ENCODE measurements at regions not wholly inside any gene's neighbourhood (a gene's known extent, or its start where the extent isn't known, plus 50 kb on each side); places are given as distances from the start of the nearest gene placed in this dataset.

- no CpG with 5 or more reads among the region's 15 CpGs for WGBS (ENCODE audit: insufficient coverage, low lambda C conversion rate)
- Histone ChIP-seq H3K4me3 (ENCODE audit: low read length) (no peak overlapping the region), H3K27ac (ENCODE audit: low read length) (no peak overlapping the region), H3K27me3 (ENCODE audit: control insufficient read depth, insufficient read depth, low read length) (no peaks in the 10 kb centered on the region), H3K4me1 (ENCODE audit: control insufficient read depth, insufficient read depth, low read length) (peaks cover 10% of the 10 kb centered on the region), H3K36me3 (ENCODE audit: control insufficient read depth, insufficient read depth, low read length) (no peaks in the 10 kb centered on the region), H3K9me3 (ENCODE audit: control insufficient read depth, low read depth, low read length) (no peaks in the 10 kb centered on the region)
- no peak for DNase-seq
Measured at GRCh38 chr13:26989261-26989956, 182.2 kb downstream of the USP12 start.

DNA sequence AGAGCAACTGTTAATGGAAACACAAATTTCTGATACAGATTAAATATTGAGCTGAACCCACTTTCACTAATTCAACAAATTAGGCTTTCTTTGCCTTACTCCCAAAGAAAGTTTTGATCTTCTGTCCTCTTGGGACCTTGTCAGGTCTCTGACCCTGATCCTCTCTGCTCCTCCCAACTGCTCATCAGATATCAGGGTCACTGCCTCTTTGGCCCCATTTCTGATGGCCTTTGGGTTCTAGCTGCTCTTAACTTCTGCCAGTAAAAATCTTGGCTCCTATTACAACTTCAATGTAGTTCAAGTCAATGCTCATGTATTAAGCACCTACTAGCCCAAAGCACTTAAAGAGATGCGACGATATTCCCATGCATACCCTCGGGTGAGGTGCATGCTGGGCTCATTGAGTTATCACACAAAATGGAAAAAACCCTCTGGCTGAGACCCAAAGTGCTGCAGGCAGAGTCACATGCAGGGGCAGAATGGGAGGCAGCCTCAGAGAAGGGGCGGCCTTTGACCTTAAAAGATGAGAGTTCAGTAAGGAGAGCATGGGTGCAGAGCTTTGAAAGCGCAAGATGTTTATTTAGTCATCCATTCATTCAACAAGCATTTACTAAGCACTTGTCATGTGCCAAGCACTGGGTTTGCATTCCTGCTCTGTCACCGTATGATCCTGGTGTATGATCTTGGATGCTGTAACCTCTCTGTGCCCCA, 183.4 kb downstream of the USP12 start:
- H3K4me3 ChIP-seq (ENCODE audit: low read length), result no peak overlapping the region
- WGBS (ENCODE audit: insufficient coverage, low lambda C conversion rate), result no CpG with 5 or more reads among the region's 6 CpGs
- no peak overlapping the region for H3K27ac ChIP-seq (ENCODE audit: low read length)
- H3K4me1 ChIP-seq (ENCODE audit: control insufficient read depth, insufficient read depth, low read length), result peaks cover 22% of the 10 kb centered on the region
- H3K36me3 ChIP-seq (ENCODE audit: control insufficient read depth, insufficient read depth, low read length), result no peaks in the 10 kb centered on the region
- peak in 1 of 2 donors; percentile 39 for DNase-seq
- H3K27me3 ChIP-seq (ENCODE audit: control insufficient read depth, insufficient read depth, low read length), result no peaks in the 10 kb centered on the region
- H3K9me3 ChIP-seq (ENCODE audit: control insufficient read depth, low read depth, low read length), result no peaks in the 10 kb centered on the region

DNA sequence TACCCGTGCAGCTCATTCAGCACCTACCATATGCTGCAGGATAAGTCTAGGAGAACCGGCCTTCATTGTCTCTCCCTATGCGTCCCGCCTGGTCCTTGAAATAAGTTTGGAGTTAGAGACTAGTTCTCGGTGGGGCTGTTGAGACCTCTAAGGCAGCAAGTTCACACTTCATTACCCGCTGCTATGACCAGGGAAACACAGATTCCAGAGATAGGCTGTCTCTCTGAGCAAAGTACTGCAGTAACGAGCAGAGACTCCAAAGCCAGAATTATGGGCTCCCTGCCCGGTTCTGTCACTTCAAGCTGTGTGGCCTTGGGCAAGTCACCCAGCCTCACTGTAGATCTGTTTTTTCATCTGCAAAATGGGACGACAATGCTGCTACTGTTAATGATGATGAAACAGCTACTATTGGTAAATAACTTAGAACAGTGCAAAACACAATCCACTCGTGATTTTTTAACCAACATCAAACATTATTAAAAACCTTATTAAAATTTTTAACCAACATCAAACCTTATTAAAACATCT, 184.1 kb downstream of the USP12 start:
- 100% methylated on average over 3 of the region's 10 CpGs for WGBS (ENCODE audit: insufficient coverage, low lambda C conversion rate)

GRCh38 chr13:26985285-26985878, 186.2 kb downstream of the USP12 start:
- Histone ChIP-seq H3K4me3 (ENCODE audit: low read length) (no peak overlapping the region), H3K36me3 (ENCODE audit: control insufficient read depth, insufficient read depth, low read length) (no peaks in the 10 kb centered on the region), H3K4me1 (ENCODE audit: control insufficient read depth, insufficient read depth, low read length) (peaks cover 35% of the 10 kb centered on the region), H3K27me3 (ENCODE audit: control insufficient read depth, insufficient read depth, low read length) (no peaks in the 10 kb centered on the region), H3K27ac (ENCODE audit: low read length) (peak overlapping the region; percentile 85), H3K9me3 (ENCODE audit: control insufficient read depth, low read depth, low read length) (peaks cover 3% of the 10 kb centered on the region)
- DNase-seq, result peak; percentile 62 to 69
- WGBS (ENCODE audit: insufficient coverage, low lambda C conversion rate), result 36% methylated on average over 1 of the region's 6 CpGs

More for the DNA sequence above, 184.1 kb downstream of the USP12 start:
- Histone ChIP-seq H3K27me3 (ENCODE audit: control insufficient read depth, insufficient read depth, low read length) (no peaks in the 10 kb centered on the region), H3K9me3 (ENCODE audit: control insufficient read depth, low read depth, low read length) (no peaks in the 10 kb centered on the region), H3K27ac (ENCODE audit: low read length) (no peak overlapping the region), H3K36me3 (ENCODE audit: control insufficient read depth, insufficient read depth, low read length) (no peaks in the 10 kb centered on the region), H3K4me1 (ENCODE audit: control insufficient read depth, insufficient read depth, low read length) (peaks cover 24% of the 10 kb centered on the region), H3K4me3 (ENCODE audit: low read length) (no peak overlapping the region)
- DNase-seq, result no peak

DNA sequence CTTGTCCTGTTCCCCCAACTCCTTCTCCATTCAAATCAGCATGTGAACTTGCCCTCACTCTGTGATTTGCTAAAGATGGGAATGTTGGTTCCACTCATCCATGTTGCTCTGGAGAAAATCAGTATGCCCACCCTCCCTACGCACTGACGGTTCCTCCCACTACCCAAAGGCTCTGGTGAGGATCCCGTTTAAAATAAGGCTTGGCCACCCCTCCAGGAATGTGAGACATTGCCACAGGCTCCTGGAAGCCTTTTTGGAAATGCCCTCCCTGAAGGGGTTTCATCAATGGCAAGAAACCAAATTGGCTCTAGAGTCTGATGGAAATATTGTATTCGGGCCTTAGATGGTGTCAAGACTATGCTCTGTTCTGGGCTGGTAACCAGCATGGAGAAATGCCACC, 187.3 kb downstream of the USP12 start:
- Histone ChIP-seq H3K4me1 (ENCODE audit: control insufficient read depth, insufficient read depth, low read length) (peaks cover 44% of the 10 kb centered on the region), H3K27ac (ENCODE audit: low read length) (peak overlapping the region; percentile 85), H3K9me3 (ENCODE audit: control insufficient read depth, low read depth, low read length) (peaks cover 3% of the 10 kb centered on the region), H3K36me3 (ENCODE audit: control insufficient read depth, insufficient read depth, low read length) (no peaks in the 10 kb centered on the region), H3K4me3 (ENCODE audit: low read length) (no peak overlapping the region), H3K27me3 (ENCODE audit: control insufficient read depth, insufficient read depth, low read length) (no peaks in the 10 kb centered on the region)
- WGBS (ENCODE audit: insufficient coverage, low lambda C conversion rate), result 83% methylated on average over 1 of the region's 4 CpGs
- DNase-seq, result no peak

GRCh38 chr13:26983543-26984320, 187.9 kb downstream of the USP12 start:
- Histone ChIP-seq H3K27ac (ENCODE audit: low read length) (peak overlapping the region; percentile 85), H3K27me3 (ENCODE audit: control insufficient read depth, insufficient read depth, low read length) (no peaks in the 10 kb centered on the region), H3K36me3 (ENCODE audit: control insufficient read depth, insufficient read depth, low read length) (no peaks in the 10 kb centered on the region), H3K9me3 (ENCODE audit: control insufficient read depth, low read depth, low read length) (peaks cover 3% of the 10 kb centered on the region), H3K4me1 (ENCODE audit: control insufficient read depth, insufficient read depth, low read length) (peaks cover 49% of the 10 kb centered on the region), H3K4me3 (ENCODE audit: low read length) (no peak overlapping the region)
- no peak for DNase-seq
- whole genome bisulfite sequencing (ENCODE audit: insufficient coverage, low lambda C conversion rate), result 94% methylated on average over 3 of the region's 12 CpGs

- Histone ChIP-seq H3K36me3 (ENCODE audit: control insufficient read depth, insufficient read depth, low read length) (no peaks in the 10 kb centered on the region), H3K27ac (ENCODE audit: low read length) (no peak overlapping the region), H3K27me3 (ENCODE audit: control insufficient read depth, insufficient read depth, low read length) (no peaks in the 10 kb centered on the region), H3K4me3 (ENCODE audit: low read length) (no peak overlapping the region), H3K4me1 (ENCODE audit: control insufficient read depth, insufficient read depth, low read length) (peaks cover 68% of the 10 kb centered on the region), H3K9me3 (ENCODE audit: control insufficient read depth, low read depth, low read length) (peaks cover 3% of the 10 kb centered on the region)
- 100% methylated on average over 1 of the region's 18 CpGs for WGBS (ENCODE audit: insufficient coverage, low lambda C conversion rate)
- DNase-seq, result peak in 1 of 2 donors; percentile 35
Measured at GRCh38 chr13:26980099-26981031, 191.2 kb downstream of the USP12 start.

DNA sequence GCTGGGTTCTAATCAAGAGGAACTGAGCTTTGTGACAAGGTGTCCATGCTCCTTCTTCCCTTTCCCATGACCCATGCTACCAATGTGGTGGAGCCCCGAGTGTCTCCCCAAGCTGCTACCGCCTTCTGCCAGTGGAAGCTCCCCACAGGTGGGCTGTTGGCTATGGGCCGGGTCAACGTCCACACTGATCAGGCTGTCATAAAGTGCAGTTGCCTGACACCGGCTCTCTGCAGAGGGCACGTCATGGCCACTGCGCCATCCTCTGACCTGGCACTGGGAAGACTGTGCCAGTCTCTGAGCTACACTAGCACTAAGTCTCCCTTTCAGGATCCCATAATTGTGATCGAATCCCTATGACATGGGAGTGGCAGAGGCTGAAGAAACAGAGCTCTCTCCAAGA, 192.3 kb downstream of the USP12 start:
- WGBS (ENCODE audit: insufficient coverage, low lambda C conversion rate), result no CpG with 5 or more reads among the region's 8 CpGs
- peaks cover 59% of the 10 kb centered on the region for H3K4me1 ChIP-seq (ENCODE audit: control insufficient read depth, insufficient read depth, low read length)
- DNase-seq, result no peak
- peaks cover 3% of the 10 kb centered on the region for H3K9me3 ChIP-seq (ENCODE audit: control insufficient read depth, low read depth, low read length)
- no peak overlapping the region for H3K27ac ChIP-seq (ENCODE audit: low read length)
- no peak overlapping the region for H3K4me3 ChIP-seq (ENCODE audit: low read length)
- no peaks in the 10 kb centered on the region for H3K27me3 ChIP-seq (ENCODE audit: control insufficient read depth, insufficient read depth, low read length)
- H3K36me3 ChIP-seq (ENCODE audit: control insufficient read depth, insufficient read depth, low read length), result no peaks in the 10 kb centered on the region

DNA sequence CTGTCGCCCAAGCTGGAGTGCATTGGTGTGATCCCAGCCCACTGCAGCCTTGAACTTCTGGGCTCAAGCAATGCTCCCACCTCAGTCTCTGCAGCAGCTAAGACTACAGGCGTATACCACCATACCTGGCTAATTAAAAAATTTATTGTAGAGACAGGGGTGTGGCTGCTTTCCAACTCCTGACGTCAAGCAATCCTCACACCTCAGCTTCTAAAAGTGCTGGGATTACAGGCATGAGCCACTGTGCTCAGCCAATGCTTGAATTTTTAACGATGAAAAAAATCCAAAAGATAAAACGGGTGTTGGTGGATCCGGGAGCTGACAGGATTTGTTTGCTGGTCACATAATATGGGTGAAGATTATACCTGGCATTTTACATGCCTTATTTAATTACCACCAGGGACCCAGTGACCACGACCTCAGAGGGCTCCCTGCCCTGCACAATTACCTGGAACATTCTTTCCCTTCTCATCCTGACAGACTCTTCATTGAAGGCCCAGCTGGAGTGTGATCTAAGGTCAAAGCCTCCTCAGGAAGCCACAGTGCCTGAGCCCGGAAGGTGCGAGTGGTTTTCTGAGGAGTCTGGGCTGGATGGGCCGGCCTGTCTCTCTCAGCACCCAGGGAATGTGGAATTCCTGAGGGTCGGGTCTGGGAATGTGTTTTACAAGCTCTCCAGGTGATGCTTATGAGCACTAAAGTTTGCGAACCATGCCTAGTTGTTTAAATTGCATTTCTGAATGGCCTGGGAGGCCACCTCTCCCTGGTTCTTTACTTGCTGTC, 193.3 kb downstream of the USP12 start:
- DNase-seq, result peak in 1 of 2 donors; percentile 42
- H3K4me1 ChIP-seq (ENCODE audit: control insufficient read depth, insufficient read depth, low read length), result peaks cover 48% of the 10 kb centered on the region
- no peak overlapping the region for H3K4me3 ChIP-seq (ENCODE audit: low read length)
- 33% methylated on average over 3 of the region's 12 CpGs for whole genome bisulfite sequencing (ENCODE audit: insufficient coverage, low lambda C conversion rate)
- H3K9me3 ChIP-seq (ENCODE audit: control insufficient read depth, low read depth, low read length), result peaks cover 3% of the 10 kb centered on the region
- H3K27me3 ChIP-seq (ENCODE audit: control insufficient read depth, insufficient read depth, low read length), result no peaks in the 10 kb centered on the region
- H3K27ac ChIP-seq (ENCODE audit: low read length), result peak overlapping the region; percentile 26
- H3K36me3 ChIP-seq (ENCODE audit: control insufficient read depth, insufficient read depth, low read length), result no peaks in the 10 kb centered on the region

Measured in large intestine (tissue), 3 donors.